Type B pancreatic cell (in vitro differentiated cells): ENCODE measurements at regions not wholly inside any gene's neighbourhood (a gene's known extent, or its start where the extent isn't known, plus 50 kb on each side); places are given as distances from the start of the nearest gene placed in this dataset.
"Not testable (repeated sequence)": the region's sequence is repeated elsewhere in the genome, so short reads cannot be mapped to it uniquely, and the experiment has no call there.

Experiments used
- DNase-seq: peaks from one replicate; pipeline ENCODE4 v3.0.0; 2021; ENCODE audit warnings: mixed read lengths; ENCODE audit not compliant: unreplicated experiment; ENCODE audit errors: extremely low spot score
- H3K27ac Mint-ChIP-seq: 2 replicates; pipeline ENCODE4 v1.8.0; 2021; ENCODE audit warnings: mild to moderate bottlenecking, mixed read lengths
- H3K27me3 Mint-ChIP-seq: 2 replicates; pipeline ENCODE4 v1.8.0; 2021; ENCODE audit warnings: mixed read lengths
- H3K36me3 Mint-ChIP-seq: 2 replicates; pipeline ENCODE4 v1.8.0; 2021; ENCODE audit warnings: mixed read lengths
- H3K4me1 Mint-ChIP-seq: one replicate; pipeline ENCODE4 v1.8.0; 2021; ENCODE audit warnings: mixed read lengths; ENCODE audit not compliant: unreplicated experiment
- H3K4me3 Mint-ChIP-seq: 2 replicates; pipeline ENCODE4 v1.8.0; 2021; ENCODE audit warnings: mild to moderate bottlenecking, mixed read lengths
- H3K9me3 Mint-ChIP-seq: 2 replicates; pipeline ENCODE4 v1.8.0; 2021; ENCODE audit warnings: mixed read lengths
- CTCF ChIP-seq: fragments of 200-600 bp; sonication (generic); conservative IDR thresholded peaks from 2 replicates; pipeline ENCODE4 v1.5.0; 2021; ENCODE audit warnings: antibody characterized with exemption, mild to moderate bottlenecking

GRCh38 chr12:43237238-43237879, 314.6 kb downstream of the ADAMTS20 start:
- Mint-ChIP-seq H3K4me1 (no peaks in the 10 kb centered on the region), H3K27ac (no peak overlapping the region), H3K27me3 (no peaks in the 10 kb centered on the region), H3K36me3 (no peaks in the 10 kb centered on the region), H3K4me3 (no peak overlapping the region), H3K9me3 (peaks cover 7% of the 10 kb centered on the region)
- TF ChIP-seq CTCF: no peak
- DNase-seq: no peak

GRCh38 chr12:43235721-43236120, 316.3 kb downstream of the ADAMTS20 start:
- Mint-ChIP-seq H3K36me3 (no peaks in the 10 kb centered on the region), H3K4me3 (no peak overlapping the region), H3K4me1 (no peaks in the 10 kb centered on the region), H3K27me3 (no peaks in the 10 kb centered on the region), H3K9me3 (peaks cover 7% of the 10 kb centered on the region), H3K27ac (no peak overlapping the region)
- TF ChIP-seq CTCF: no peak
- no peak for DNase-seq

GRCh38 chr12:43233861-43234260, 318.1 kb downstream of the ADAMTS20 start:
- no peak for DNase-seq
- no peak for TF ChIP-seq CTCF
- peaks cover 7% of the 10 kb centered on the region for H3K9me3 Mint-ChIP-seq
- H3K36me3 Mint-ChIP-seq: no peaks in the 10 kb centered on the region
- no peaks in the 10 kb centered on the region for H3K4me1 Mint-ChIP-seq
- H3K27ac Mint-ChIP-seq: no peak overlapping the region
- no peak overlapping the region for H3K4me3 Mint-ChIP-seq
- no peaks in the 10 kb centered on the region for H3K27me3 Mint-ChIP-seq

GRCh38 chr12:43226151-43226550, 325.9 kb downstream of the ADAMTS20 start:
- no peak overlapping the region for H3K27ac Mint-ChIP-seq
- H3K36me3 Mint-ChIP-seq: peaks cover 4% of the 10 kb centered on the region
- H3K9me3 Mint-ChIP-seq: no peaks in the 10 kb centered on the region
- H3K27me3 Mint-ChIP-seq: no peaks in the 10 kb centered on the region
- no peak for TF ChIP-seq CTCF
- DNase-seq: no peak
- no peak overlapping the region for H3K4me3 Mint-ChIP-seq
- H3K4me1 Mint-ChIP-seq: no peaks in the 10 kb centered on the region

- not testable (repeated sequence) for H3K27ac Mint-ChIP-seq, H3K4me3 Mint-ChIP-seq, H3K4me1 Mint-ChIP-seq, H3K36me3 Mint-ChIP-seq, H3K27me3 Mint-ChIP-seq, DNase-seq, H3K9me3 Mint-ChIP-seq
Measured at GRCh38 chr12:43224190-43224805, 327.7 kb downstream of the ADAMTS20 start.

GRCh38 chr12:43222796-43223195, 329.2 kb downstream of the ADAMTS20 start:
- H3K27ac Mint-ChIP-seq: no peak overlapping the region
- H3K4me3 Mint-ChIP-seq: no peak overlapping the region
- H3K9me3 Mint-ChIP-seq: no peaks in the 10 kb centered on the region
- no peak for TF ChIP-seq CTCF
- H3K27me3 Mint-ChIP-seq: no peaks in the 10 kb centered on the region
- no peaks in the 10 kb centered on the region for H3K4me1 Mint-ChIP-seq
- no peak for DNase-seq
- H3K36me3 Mint-ChIP-seq: peaks cover 4% of the 10 kb centered on the region
